HepG2 (cell line): ENCODE measurements at regions not wholly inside any gene's neighbourhood (a gene's known extent, or its start where the extent isn't known, plus 50 kb on each side); places are given as distances from the start of the nearest gene placed in this dataset.

Experiments used
- ATAC-seq: fragments of 200-7000 bp; cut with Tn5 transposase; 3 replicates; pipeline ENCODE4 v1.9.1; 2020; ENCODE audit warnings: mild to moderate bottlenecking, moderate library complexity
- BruUV-seq: library from RNA; stranded (reverse); fragments of 400-500 nt; replicated peaks from 2 replicates; lab custom pipeline; 2021; lab: Mats Ljungman, UMichigan
- CTCF ChIA-PET: fragments of 300-600 bp; formaldehyde crosslinking; extraction: SDS; loops from one replicate; lab custom pipeline; 2021; ENCODE audit warnings: low total read pairs, inconsistent platforms, low intra/inter-chr PET ratio; lab: Yijun Ruan, JAX
- POLR2A ChIA-PET: fragments of 350-600 bp; sonication (Branson Sonifier 250); formaldehyde crosslinking; loops from one replicate; lab custom pipeline; 2020; ENCODE audit warnings: antibody characterized with exemption, inconsistent platforms; lab: Yijun Ruan, JAX
- DNase-seq: peaks from one replicate; pipeline ENCODE4 v3.0.0-alpha.2; 2015; ENCODE audit warnings: low spot score
- FAIRE-seq: peaks from 3 replicates; lab custom pipeline; 2011; peaks lifted over from hg19 to GRCh38; lab: Jason Lieb, UNC
- H2AFZ ChIP-seq: one replicate; pipeline ENCODE4 v1.6.1; 2011; ENCODE audit warnings: low read length, inconsistent platforms
- H3K27ac ChIP-seq: fragments of 300-600 bp; 3 replicates; pipeline ENCODE4 v1.8.0; 2011; ENCODE audit warnings: mixed run types, mild to moderate bottlenecking, mixed read lengths, low read length, inconsistent platforms; ENCODE audit not compliant: insufficient read depth; ENCODE audit errors: extremely low read length
- H3K27me3 ChIP-seq, 2 experiments: fragments of 200-600 bp in 1 of 2; 2 replicates in 1 of 2; 3 replicates in 1 of 2; pipeline versions ENCODE4 v1.6.0 to v1.8.0; 2011; ENCODE audit warnings: low read length in 2 of 2, mild to moderate bottlenecking in 2 of 2, moderate library complexity in 2 of 2, inconsistent platforms in 1 of 2; ENCODE audit not compliant: insufficient read depth in 2 of 2, control insufficient read depth in 1 of 2
- H3K36me3 ChIP-seq, 2 experiments: fragments of 200-600 bp in 1 of 2; replicated peaks in 1 of 2; 2 replicates in 1 of 2; 3 replicates in 1 of 2; pipeline versions ENCODE4 v1.5.1 to v1.8.0; 2011; ENCODE audit warnings: low read length in 2 of 2, inconsistent platforms in 1 of 2; ENCODE audit not compliant: insufficient read depth in 2 of 2, control insufficient read depth in 1 of 2
- H3K4me1 ChIP-seq: 2 replicates; pipeline ENCODE4 v1.5.1; 2012; ENCODE audit warnings: low read length, inconsistent platforms; ENCODE audit not compliant: insufficient read depth
- H3K4me2 ChIP-seq: 2 replicates; pipeline ENCODE4 v1.6.0; 2011; ENCODE audit warnings: low read depth, low read length, inconsistent platforms
- H3K4me3 ChIP-seq, 3 experiments: fragments of 200-600 bp in 1 of 3; sonication (generic), shearing (Covaris generic) in 1 of 3; replicated peaks in 1 of 3; 2 replicates each; pipeline ENCODE4 v1.5.1; 2011 to 2016; ENCODE audit warnings: low read length in 3 of 3, inconsistent platforms in 2 of 3, low read depth in 2 of 3, mild to moderate bottlenecking in 2 of 3, control low read depth in 1 of 3, mixed read lengths in 1 of 3; ENCODE audit not compliant: insufficient read depth in 1 of 3
- H3K79me2 ChIP-seq: one replicate; pipeline ENCODE4 v1.6.1; 2011; ENCODE audit warnings: low read length, inconsistent platforms; ENCODE audit not compliant: insufficient read depth
- H3K9ac ChIP-seq: 2 replicates; pipeline ENCODE4 v1.6.0; 2011; ENCODE audit warnings: mild to moderate bottlenecking, low read depth, low read length, inconsistent platforms; ENCODE audit not compliant: insufficient read depth
- H3K9me3 ChIP-seq: 2 replicates; pipeline ENCODE4 v1.5.1; 2012; ENCODE audit warnings: mild to moderate bottlenecking, low read length
- H4K20me1 ChIP-seq: 2 replicates; pipeline ENCODE4 v1.6.0; 2011; ENCODE audit warnings: inconsistent platforms, mild to moderate bottlenecking, low read length, moderate library complexity; ENCODE audit not compliant: insufficient read depth
- CEBPG ChIP-seq: IDR thresholded peaks from 2 replicates; pipeline ENCODE4 v1.6.1; 2016
- ZMYM3 ChIP-seq: sonication (generic); formaldehyde crosslinking; IDR thresholded peaks from 2 replicates; pipeline ENCODE4 v1.5.1; 2020; ENCODE audit warnings: mild to moderate bottlenecking, missing genetic modification reagents
- ZNF350 ChIP-seq: sonication (generic); formaldehyde crosslinking; IDR thresholded peaks from 2 replicates; pipeline ENCODE4 v1.4.0; 2020; ENCODE audit warnings: mild to moderate bottlenecking, low read depth, missing genetic modification reagents, borderline replicate concordance
- ZNF451 ChIP-seq: sonication (generic); formaldehyde crosslinking; IDR thresholded peaks from 2 replicates; pipeline ENCODE4 v1.5.0; 2020; ENCODE audit warnings: mild to moderate bottlenecking, missing genetic modification reagents
- ZNF580 ChIP-seq: IDR thresholded peaks from 2 replicates; pipeline ENCODE4 v1.6.1; 2016; ENCODE audit warnings: low read depth, borderline replicate concordance
- ZNF737 ChIP-seq: sonication (generic); formaldehyde crosslinking; IDR thresholded peaks from 2 replicates; pipeline ENCODE4 v1.5.0; 2020; ENCODE audit warnings: missing genetic modification reagents, mild to moderate bottlenecking, borderline replicate concordance
- ZSCAN25 ChIP-seq: sonication (generic); formaldehyde crosslinking; IDR thresholded peaks from 2 replicates; pipeline ENCODE4 v1.8.0; 2022; ENCODE audit warnings: mild to moderate bottlenecking, missing genetic modification reagents
- WGBS: methylation state at CpG from one replicate; pipeline ENCODE4 v1.1.6; 2017; ENCODE audit warnings: low lambda C conversion rate; 5-methylcytosine and 5-hydroxymethylcytosine counted together
- in situ Hi-C: cut with HindIII; loops from 2 replicates; pipeline ENCODE4 v1.10.0; 2017; ENCODE audit warnings: low pct_unique_long_range_greater_than_20kb; ENCODE audit not compliant: extremely low pct_ligation_motif_present
- intact Hi-C: fragments of 100-400 bp; cut with micrococcal nuclease; formaldehyde crosslinking; loops from one replicate; pipeline ENCODE4 v1.10.0; 2022; ENCODE audit not compliant: unreplicated experiment
- TF ChIP-seq, protein P1 (sequence below): sonication (generic); formaldehyde crosslinking; IDR thresholded peaks from 2 replicates; pipeline ENCODE4 v1.5.1; 2020; ENCODE audit warnings: missing genetic modification reagents, mild to moderate bottlenecking, borderline replicate concordance
- TF ChIP-seq, protein P2 (sequence below): sonication (generic); formaldehyde crosslinking; conservative IDR thresholded peaks from 2 replicates; pipeline ENCODE4 v1.4.0; 2020; ENCODE audit warnings: mild to moderate bottlenecking, missing genetic modification reagents, moderate library complexity

- H4K20me1 ChIP-seq = no peaks in the 10 kb centered on the region
- TF ChIP-seq ZNF580 (CRISPR knock-in tag) (no peak), CEBPG (CRISPR knock-in tag) (no peak), ZNF451 (no peak), ZNF350 (CRISPR knock-in tag) (no peak), ZNF737 (CRISPR knock-in tag) (no peak), ZSCAN25 (CRISPR knock-in tag) (no peak), ZMYM3 (CRISPR knock-in tag) (no peak)
- TF ChIP-seq, protein P1, sequence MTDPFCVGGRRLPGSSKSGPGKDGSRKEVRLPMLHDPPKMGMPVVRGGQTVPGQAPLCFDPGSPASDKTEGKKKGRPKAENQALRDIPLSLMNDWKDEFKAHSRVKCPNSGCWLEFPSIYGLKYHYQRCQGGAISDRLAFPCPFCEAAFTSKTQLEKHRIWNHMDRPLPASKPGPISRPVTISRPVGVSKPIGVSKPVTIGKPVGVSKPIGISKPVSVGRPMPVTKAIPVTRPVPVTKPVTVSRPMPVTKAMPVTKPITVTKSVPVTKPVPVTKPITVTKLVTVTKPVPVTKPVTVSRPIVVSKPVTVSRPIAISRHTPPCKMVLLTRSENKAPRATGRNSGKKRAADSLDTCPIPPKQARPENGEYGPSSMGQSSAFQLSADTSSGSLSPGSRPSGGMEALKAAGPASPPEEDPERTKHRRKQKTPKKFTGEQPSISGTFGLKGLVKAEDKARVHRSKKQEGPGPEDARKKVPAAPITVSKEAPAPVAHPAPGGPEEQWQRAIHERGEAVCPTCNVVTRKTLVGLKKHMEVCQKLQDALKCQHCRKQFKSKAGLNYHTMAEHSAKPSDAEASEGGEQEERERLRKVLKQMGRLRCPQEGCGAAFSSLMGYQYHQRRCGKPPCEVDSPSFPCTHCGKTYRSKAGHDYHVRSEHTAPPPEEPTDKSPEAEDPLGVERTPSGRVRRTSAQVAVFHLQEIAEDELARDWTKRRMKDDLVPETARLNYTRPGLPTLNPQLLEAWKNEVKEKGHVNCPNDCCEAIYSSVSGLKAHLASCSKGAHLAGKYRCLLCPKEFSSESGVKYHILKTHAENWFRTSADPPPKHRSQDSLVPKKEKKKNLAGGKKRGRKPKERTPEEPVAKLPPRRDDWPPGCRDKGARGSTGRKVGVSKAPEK = no peak
- TF ChIP-seq, protein P2, sequence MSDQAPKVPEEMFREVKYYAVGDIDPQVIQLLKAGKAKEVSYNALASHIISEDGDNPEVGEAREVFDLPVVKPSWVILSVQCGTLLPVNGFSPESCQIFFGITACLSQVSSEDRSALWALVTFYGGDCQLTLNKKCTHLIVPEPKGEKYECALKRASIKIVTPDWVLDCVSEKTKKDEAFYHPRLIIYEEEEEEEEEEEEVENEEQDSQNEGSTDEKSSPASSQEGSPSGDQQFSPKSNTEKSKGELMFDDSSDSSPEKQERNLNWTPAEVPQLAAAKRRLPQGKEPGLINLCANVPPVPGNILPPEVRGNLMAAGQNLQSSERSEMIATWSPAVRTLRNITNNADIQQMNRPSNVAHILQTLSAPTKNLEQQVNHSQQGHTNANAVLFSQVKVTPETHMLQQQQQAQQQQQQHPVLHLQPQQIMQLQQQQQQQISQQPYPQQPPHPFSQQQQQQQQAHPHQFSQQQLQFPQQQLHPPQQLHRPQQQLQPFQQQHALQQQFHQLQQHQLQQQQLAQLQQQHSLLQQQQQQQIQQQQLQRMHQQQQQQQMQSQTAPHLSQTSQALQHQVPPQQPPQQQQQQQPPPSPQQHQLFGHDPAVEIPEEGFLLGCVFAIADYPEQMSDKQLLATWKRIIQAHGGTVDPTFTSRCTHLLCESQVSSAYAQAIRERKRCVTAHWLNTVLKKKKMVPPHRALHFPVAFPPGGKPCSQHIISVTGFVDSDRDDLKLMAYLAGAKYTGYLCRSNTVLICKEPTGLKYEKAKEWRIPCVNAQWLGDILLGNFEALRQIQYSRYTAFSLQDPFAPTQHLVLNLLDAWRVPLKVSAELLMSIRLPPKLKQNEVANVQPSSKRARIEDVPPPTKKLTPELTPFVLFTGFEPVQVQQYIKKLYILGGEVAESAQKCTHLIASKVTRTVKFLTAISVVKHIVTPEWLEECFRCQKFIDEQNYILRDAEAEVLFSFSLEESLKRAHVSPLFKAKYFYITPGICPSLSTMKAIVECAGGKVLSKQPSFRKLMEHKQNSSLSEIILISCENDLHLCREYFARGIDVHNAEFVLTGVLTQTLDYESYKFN = no peak
- H3K9ac ChIP-seq = no peak overlapping the region
- in situ Hi-C loops (loop anchor here (25.0 kb wide), 1 partner anchor 608 kb away; no protein-coding TSS in a partner anchor), intact Hi-C loops (no loop called here)
- CTCF ChIA-PET = interaction anchor here (2.2 kb wide), 1 partner anchor 400 kb away, joined by 21 read pairs; no protein-coding TSS in a partner anchor
- no peaks in the 10 kb centered on the region for H3K79me2 ChIP-seq
- no peak overlapping the region for H3K27ac ChIP-seq
- no peaks in the 10 kb centered on the region for H3K9me3 ChIP-seq
- no peak overlapping the region for H3K4me3 ChIP-seq
- no peak overlapping the region for H3K4me2 ChIP-seq
- no peak for ATAC-seq
- no peaks in the 10 kb centered on the region for H3K4me1 ChIP-seq
- H3K36me3 ChIP-seq = no peaks in the 10 kb centered on the region
- H3K27me3 ChIP-seq = peaks cover 0 to 5% of the 10 kb centered on the region in 2 experiments; a peak in 3 of 5 replicates
- FAIRE-seq = no peak
- WGBS = 63% methylated on average over 3 of the region's 5 CpGs
- H2AFZ ChIP-seq = no peak overlapping the region
- no TSS peak for BruUV-seq
- no peak for DNase-seq
- POLR2A ChIA-PET = no interaction called here
Measured at GRCh38 chr22:27404441-27404840, 397.1 kb downstream of the MN1 start.
